SU-DHL-6 (cell line): ENCODE measurements at regions not wholly inside any gene's neighbourhood (a gene's known extent, or its start where the extent isn't known, plus 50 kb on each side); places are given as distances from the start of the nearest gene placed in this dataset.
"Not testable (repeated sequence)": the region's sequence is repeated elsewhere in the genome, so short reads cannot be mapped to it uniquely, and the experiment has no call there.

Experiments
- H2AFZ ChIP-seq: fragments of 200-600 bp; sonication (generic); 2 replicates; pipeline ENCODE4 v1.6.1; 2014; ENCODE audit warnings: low read depth, mild to moderate bottlenecking, moderate library complexity, mixed read lengths, antibody characterized with exemption, low read length; ENCODE audit not compliant: severe bottlenecking
- H3F3A ChIP-seq: fragments of 200-600 bp; shearing (Covaris generic); 2 replicates; pipeline ENCODE4 v1.6.0; 2016; ENCODE audit warnings: antibody characterized with exemption, mild to moderate bottlenecking; ENCODE audit not compliant: insufficient read depth
- H3K27ac ChIP-seq: fragments of 200-600 bp; sonication (generic); 2 replicates; pipeline ENCODE4 v1.5.1; 2016; ENCODE audit warnings: low read depth, mild to moderate bottlenecking, low read length, moderate library complexity, mixed read lengths
- H3K27me3 ChIP-seq: fragments of 200-600 bp; sonication (generic), shearing (Covaris generic); 2 replicates; pipeline ENCODE4 v1.6.0; 2014; ENCODE audit warnings: mild to moderate bottlenecking, low read length
- H3K36me3 ChIP-seq: fragments of 200-600 bp; sonication (generic); 2 replicates; pipeline ENCODE4 v1.6.1; 2014; ENCODE audit warnings: mild to moderate bottlenecking, low read length, mixed read lengths
- H3K4me2 ChIP-seq: fragments of 300-600, 200-600 bp; shearing (Covaris generic), sonication (generic); 2 replicates; pipeline ENCODE4 v1.6.0; 2014; ENCODE audit warnings: low read length, low read depth, mild to moderate bottlenecking; ENCODE audit not compliant: poor library complexity, severe bottlenecking
- H3K4me3 ChIP-seq: fragments of 200-600 bp; sonication (generic); 2 replicates; pipeline ENCODE4 v1.5.1; 2014; ENCODE audit warnings: antibody characterized with exemption, low read length, mild to moderate bottlenecking, mixed read lengths; ENCODE audit not compliant: insufficient read depth, poor library complexity, severe bottlenecking
- H3K79me2 ChIP-seq: fragments of 200-600 bp; sonication (generic); 2 replicates; pipeline ENCODE4 v1.6.1; 2014; ENCODE audit warnings: mild to moderate bottlenecking, low read length, moderate library complexity; ENCODE audit not compliant: insufficient read depth
- H3K9ac ChIP-seq: fragments of 200-600 bp; sonication (generic); 2 replicates; pipeline ENCODE4 v1.7.0; 2014; ENCODE audit warnings: mild to moderate bottlenecking, low read length
- H3K9me2 ChIP-seq: fragments of 200-600 bp; sonication (generic); replicated peaks from 2 replicates; pipeline ENCODE4 v1.6.1; 2014; ENCODE audit warnings: low read length; ENCODE audit not compliant: insufficient read depth
- H3K9me3 ChIP-seq: fragments of 200-600 bp; sonication (generic); 2 replicates; pipeline ENCODE4 v1.6.1; 2014; ENCODE audit warnings: low read length, mixed read lengths; ENCODE audit not compliant: insufficient read depth
- H4K20me1 ChIP-seq: fragments of 200-600 bp; sonication (generic); 2 replicates; pipeline ENCODE4 v1.6.1; 2014; ENCODE audit warnings: low read depth, mild to moderate bottlenecking, antibody characterized with exemption, low read length, moderate library complexity, mixed read lengths
- CTCF ChIP-seq: fragments of 200-600 bp; sonication (generic); IDR thresholded peaks from one replicate; pipeline ENCODE4 v1.5.1; 2017; ENCODE audit warnings: antibody characterized with exemption, mild to moderate bottlenecking, low read length, moderate library complexity; ENCODE audit not compliant: insufficient read depth, poor library complexity, severe bottlenecking
- EZH2phosphoT487 ChIP-seq: fragments of 200-600 bp; sonication (generic), shearing (Covaris generic); conservative IDR thresholded peaks from 2 replicates; pipeline ENCODE4 v1.6.1; 2018; ENCODE audit warnings: mild to moderate bottlenecking, antibody characterized with exemption, low read length, moderate library complexity, mixed read lengths

- no peak overlapping the region for H3K4me2 ChIP-seq
Observed at GRCh38 chr6:130559166-130559565, 193.3 kb downstream of the TMEM200A start.

GRCh38 chr6:130560231-130560630 lies 194.4 kb downstream of the TMEM200A start:
- Histone ChIP-seq H4K20me1 (no peaks in the 10 kb centered on the region), H3K27ac (peak overlapping the region; percentile 41; the same call in 1 of the 2 replicates)

More at GRCh38 chr6:130559166-130559565, 193.3 kb downstream of the TMEM200A start:
- Histone ChIP-seq H3K9me3 (no peaks in the 10 kb centered on the region), H3F3A (no peaks in the 10 kb centered on the region), H3K36me3 (no peaks in the 10 kb centered on the region), H3K9me2 (no peaks in the 10 kb centered on the region), H4K20me1 (no peaks in the 10 kb centered on the region), H3K27me3 (no peaks in the 10 kb centered on the region), H3K9ac (no peak overlapping the region), H2AFZ (no peak overlapping the region), H3K79me2 (no peaks in the 10 kb centered on the region), H3K4me3 (no peak overlapping the region), H3K27ac (no peak overlapping the region)
- no peak for TF ChIP-seq CTCF
- no peak for TF ChIP-seq EZH2phosphoT487

GRCh38 chr6:130561159-130561558 lies 195.3 kb downstream of the TMEM200A start:
- H2AFZ ChIP-seq, H3F3A ChIP-seq, H3K79me2 ChIP-seq, H3K4me3 ChIP-seq, H3K4me2 ChIP-seq, H3K9me2 ChIP-seq, H3K9ac ChIP-seq, H3K27me3 ChIP-seq, H4K20me1 ChIP-seq, H3K36me3 ChIP-seq, H3K9me3 ChIP-seq: not testable (repeated sequence)
- peak overlapping the region; percentile 30; the same call in 1 of the 2 replicates for H3K27ac ChIP-seq

More at GRCh38 chr6:130560231-130560630, 194.4 kb downstream of the TMEM200A start:
- H3K9ac ChIP-seq = no peak overlapping the region
- H3K4me3 ChIP-seq = no peak overlapping the region
- no peaks in the 10 kb centered on the region for H3K36me3 ChIP-seq
- H3K9me2 ChIP-seq = no peaks in the 10 kb centered on the region
- H3K9me3 ChIP-seq = no peaks in the 10 kb centered on the region
- H3K4me2 ChIP-seq = no peak overlapping the region
- H3K27me3 ChIP-seq = no peaks in the 10 kb centered on the region
- no peak overlapping the region for H2AFZ ChIP-seq
- no peaks in the 10 kb centered on the region for H3K79me2 ChIP-seq
- no peaks in the 10 kb centered on the region for H3F3A ChIP-seq
- no peak for TF ChIP-seq EZH2phosphoT487
- TF ChIP-seq CTCF = no peak

DNA sequence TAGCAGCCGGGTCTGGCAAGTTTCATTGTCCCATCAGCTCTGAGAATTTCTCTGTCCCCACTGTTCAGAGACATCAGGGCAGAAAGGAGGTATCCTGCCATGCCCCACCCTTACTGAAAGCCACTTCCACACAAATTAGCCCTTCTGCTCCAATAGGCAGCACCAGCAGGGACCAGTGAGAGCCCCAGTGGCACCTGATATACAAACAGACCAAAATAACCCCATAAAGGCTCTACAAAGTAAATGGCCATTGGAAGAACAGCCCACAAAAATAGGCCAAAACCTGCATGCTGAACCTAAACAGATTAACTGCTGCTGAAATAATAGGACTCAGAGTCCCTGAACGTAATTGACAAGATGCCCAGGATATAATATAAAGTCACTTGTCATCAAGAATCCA lies 199.9 kb downstream of the TMEM200A start:
- Histone ChIP-seq H3K79me2 (no peaks in the 10 kb centered on the region), H3K4me3 (no peak overlapping the region), H3K36me3 (no peaks in the 10 kb centered on the region), H3K27ac (no peak overlapping the region), H3K27me3 (no peaks in the 10 kb centered on the region), H2AFZ (no peak overlapping the region), H4K20me1 (no peaks in the 10 kb centered on the region), H3K4me2 (no peak overlapping the region), H3K9me3 (no peaks in the 10 kb centered on the region), H3K9me2 (no peaks in the 10 kb centered on the region), H3K9ac (no peak overlapping the region), H3F3A (no peaks in the 10 kb centered on the region)
- TF ChIP-seq EZH2phosphoT487 (no peak), CTCF (no peak)
